ENCODE measurements at regions not wholly inside any gene's neighbourhood (a gene's known extent, or its start where the extent isn't known, plus 50 kb on each side); places are given as distances from the start of the nearest gene placed in this dataset.

DNA sequence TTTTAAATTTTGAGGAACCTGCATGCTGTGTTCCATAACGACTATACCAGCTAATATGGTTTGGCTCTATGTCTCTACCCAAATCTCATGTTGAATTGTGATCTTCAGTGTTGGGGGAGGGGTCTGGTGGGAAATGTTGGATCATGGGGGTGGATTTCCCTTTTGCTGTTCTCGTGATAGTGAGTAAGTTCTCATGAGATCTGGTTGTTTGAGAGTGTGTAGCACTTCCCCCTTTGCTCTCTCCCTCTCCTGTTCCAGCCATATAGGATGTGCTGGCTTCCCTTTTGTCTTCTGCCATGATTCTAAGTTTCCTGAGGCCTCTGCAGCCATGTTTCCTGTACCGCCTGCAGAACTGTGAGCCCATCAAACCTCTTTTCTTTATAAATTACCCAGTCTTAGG lies 61.8 kb upstream of the NEDD9 start:
- no peak for DNase-seq
- no peak for FAIRE-seq
- no peak overlapping the region for H3K27ac ChIP-seq

DNA sequence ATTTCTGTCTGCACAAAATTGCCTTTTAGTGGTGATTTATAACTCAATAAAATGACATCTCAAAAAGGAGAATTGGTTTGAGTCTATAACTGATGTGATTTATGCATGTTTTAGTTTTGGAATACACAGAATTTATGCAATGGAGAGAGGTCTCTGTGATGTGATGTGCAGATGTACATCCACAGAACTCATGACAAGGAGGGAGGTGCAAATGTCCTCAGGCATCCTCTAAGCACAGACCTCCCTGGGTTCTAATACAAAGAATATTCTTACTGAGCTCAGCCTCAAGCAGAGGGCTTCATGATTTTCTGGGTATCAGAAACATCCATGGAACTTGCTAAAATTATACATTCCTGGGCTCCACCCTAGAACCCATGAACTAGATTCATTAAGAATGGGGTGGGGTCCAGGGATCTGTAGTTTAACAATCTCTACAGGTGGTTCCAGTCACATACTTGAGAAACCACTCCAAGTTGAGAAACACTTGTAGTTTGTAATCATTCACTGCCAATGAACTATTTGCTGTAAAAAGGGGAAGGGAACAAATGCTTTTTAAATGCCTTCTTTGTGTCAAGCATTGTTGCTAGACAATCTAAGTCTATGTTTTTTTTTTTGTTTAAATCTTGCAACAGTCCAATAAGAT lies 60.2 kb upstream of the NEDD9 start:
- H3K36me3 ChIP-seq, result no peaks in the 10 kb centered on the region
- intact Hi-C loops (cut with DNase I), result no loop called here
- DNase-seq, result no peak
- FAIRE-seq, result no peak
- no peaks in the 10 kb centered on the region for H3K9me3 ChIP-seq
- no peaks in the 10 kb centered on the region for H3K27me3 ChIP-seq
- TF ChIP-seq, protein P1, sequence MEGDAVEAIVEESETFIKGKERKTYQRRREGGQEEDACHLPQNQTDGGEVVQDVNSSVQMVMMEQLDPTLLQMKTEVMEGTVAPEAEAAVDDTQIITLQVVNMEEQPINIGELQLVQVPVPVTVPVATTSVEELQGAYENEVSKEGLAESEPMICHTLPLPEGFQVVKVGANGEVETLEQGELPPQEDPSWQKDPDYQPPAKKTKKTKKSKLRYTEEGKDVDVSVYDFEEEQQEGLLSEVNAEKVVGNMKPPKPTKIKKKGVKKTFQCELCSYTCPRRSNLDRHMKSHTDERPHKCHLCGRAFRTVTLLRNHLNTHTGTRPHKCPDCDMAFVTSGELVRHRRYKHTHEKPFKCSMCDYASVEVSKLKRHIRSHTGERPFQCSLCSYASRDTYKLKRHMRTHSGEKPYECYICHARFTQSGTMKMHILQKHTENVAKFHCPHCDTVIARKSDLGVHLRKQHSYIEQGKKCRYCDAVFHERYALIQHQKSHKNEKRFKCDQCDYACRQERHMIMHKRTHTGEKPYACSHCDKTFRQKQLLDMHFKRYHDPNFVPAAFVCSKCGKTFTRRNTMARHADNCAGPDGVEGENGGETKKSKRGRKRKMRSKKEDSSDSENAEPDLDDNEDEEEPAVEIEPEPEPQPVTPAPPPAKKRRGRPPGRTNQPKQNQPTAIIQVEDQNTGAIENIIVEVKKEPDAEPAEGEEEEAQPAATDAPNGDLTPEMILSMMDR (IDR thresholded peaks at IDR 0.05), result no peak
- no peaks in the 10 kb centered on the region for H3K4me1 ChIP-seq
- H3K27ac ChIP-seq, result no peak overlapping the region
- H3K4me3 ChIP-seq, result no peak overlapping the region
- no peak for ATAC-seq

More for the DNA sequence above, 61.8 kb upstream of the NEDD9 start:
- H3K4me3 ChIP-seq, result no peak overlapping the region
- ATAC-seq, result no peak
- no peaks in the 10 kb centered on the region for H3K36me3 ChIP-seq
- 83 to 95% methylated on average over 3 of the region's 3 CpGs for WGBS, 2 donors
- no peaks in the 10 kb centered on the region for H3K9me3 ChIP-seq
- TF ChIP-seq, protein P1 (IDR thresholded peaks at IDR 0.05), result no peak
- H3K27me3 ChIP-seq, result no peaks in the 10 kb centered on the region
- intact Hi-C loops (cut with DNase I), result no loop called here
- H3K4me1 ChIP-seq, result peaks cover 0 to 5% (median 0%) of the 10 kb centered on the region in 3 donors

DNA sequence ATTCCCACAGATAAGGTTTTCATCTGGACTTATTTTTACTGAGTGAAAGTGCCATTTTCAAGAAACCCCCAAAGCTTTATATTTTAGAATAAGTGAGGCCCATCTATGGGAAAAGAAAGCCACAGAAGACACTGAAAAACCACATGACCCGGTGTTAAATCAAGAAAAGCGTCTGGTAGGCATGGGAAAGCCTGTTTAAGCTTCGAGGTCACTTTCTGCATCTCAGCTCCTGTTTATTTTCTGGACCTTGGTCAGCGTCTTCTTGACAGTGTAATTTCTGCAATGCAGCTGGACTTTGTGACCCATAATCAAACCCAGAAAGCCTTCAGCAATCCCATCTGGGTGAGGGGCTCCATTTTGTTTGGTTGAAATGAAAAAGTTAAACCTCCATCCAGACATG lies 59.6 kb upstream of the NEDD9 start:
- DNase-seq, result no peak
- FAIRE-seq, result no peak

DNA sequence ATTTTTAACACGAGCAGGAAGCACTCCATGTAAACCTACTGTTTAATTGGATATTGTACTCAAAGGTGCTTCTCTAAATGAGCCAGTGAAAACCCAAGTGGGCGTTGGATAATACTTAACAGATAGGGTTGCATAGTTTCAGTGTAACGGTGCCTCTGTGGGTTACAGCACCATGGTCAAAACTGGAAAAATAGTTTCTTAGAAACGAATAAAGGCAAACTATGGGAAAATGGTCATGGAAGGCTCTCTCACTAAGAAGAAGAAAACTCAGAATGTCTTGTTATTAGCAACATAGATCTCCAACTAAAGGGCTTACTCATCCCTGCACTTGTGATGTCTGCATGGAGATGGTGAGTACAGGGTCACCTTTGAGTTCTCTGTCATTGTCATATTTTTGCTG lies 59.1 kb upstream of the NEDD9 start:
- 76 to 80% methylated on average over 4 of the region's 4 CpGs for WGBS, 2 donors
- Histone ChIP-seq H3K27ac (no peak overlapping the region), H3K9me3 (no peaks in the 10 kb centered on the region), H3K27me3 (no peaks in the 10 kb centered on the region), H3K4me3 (no peak overlapping the region), H3K36me3 (no peaks in the 10 kb centered on the region), H3K4me1 (no peaks in the 10 kb centered on the region)
- FAIRE-seq (no peak), ATAC-seq (no peak), DNase-seq (no peak)
- intact Hi-C loops (cut with DNase I), result no loop called here
- TF ChIP-seq, protein P1 (IDR thresholded peaks at IDR 0.05), result no peak

More for the DNA sequence above, 59.6 kb upstream of the NEDD9 start:
- TF ChIP-seq, protein P1 (IDR thresholded peaks at IDR 0.05), result no peak
- 75 to 76% methylated on average over 4 of the region's 4 CpGs for WGBS, 2 donors
- H3K4me3 ChIP-seq, result no peak overlapping the region
- H3K36me3 ChIP-seq, result no peaks in the 10 kb centered on the region
- intact Hi-C loops (cut with DNase I), result no loop called here
- H3K27me3 ChIP-seq, result no peaks in the 10 kb centered on the region
- H3K27ac ChIP-seq, result no peak overlapping the region
- no peaks in the 10 kb centered on the region for H3K9me3 ChIP-seq
- ATAC-seq, result no peak
- H3K4me1 ChIP-seq, result no peaks in the 10 kb centered on the region

DNA sequence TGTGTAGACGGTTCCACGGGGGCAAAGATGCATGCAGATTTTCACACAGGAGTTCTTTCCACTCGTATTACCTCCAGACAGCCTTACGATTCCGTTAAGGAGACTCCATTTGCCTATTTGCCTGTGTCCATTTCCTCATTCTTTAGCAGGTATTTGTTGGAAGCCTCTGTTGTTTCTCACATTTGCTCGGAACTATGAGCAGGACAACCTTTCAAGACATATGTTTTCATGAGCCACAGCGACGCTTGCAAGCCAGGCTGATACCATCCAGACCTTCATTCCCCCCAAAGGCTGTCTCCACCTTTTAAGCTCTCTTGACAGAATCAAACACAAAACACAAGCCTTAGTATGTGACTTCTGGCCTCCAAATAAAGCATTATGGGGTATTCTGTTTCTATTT lies 57.6 kb upstream of the NEDD9 start:
- no peak for DNase-seq
- H3K27me3 ChIP-seq, result no peaks in the 10 kb centered on the region
- H3K4me1 ChIP-seq, result no peaks in the 10 kb centered on the region
- TF ChIP-seq, protein P1 (IDR thresholded peaks at IDR 0.05), result no peak
- FAIRE-seq, result no peak
- no peaks in the 10 kb centered on the region for H3K36me3 ChIP-seq
- WGBS, 2 donors, result 80 to 82% methylated on average over 8 of the region's 8 CpGs
- H3K27ac ChIP-seq, result no peak overlapping the region
- no peak overlapping the region for H3K4me3 ChIP-seq
- H3K9me3 ChIP-seq, result no peaks in the 10 kb centered on the region
- no peak for ATAC-seq
- intact Hi-C loops (cut with DNase I), result no loop called here

Data from pancreas (tissue), 10 donors.